ENCODE measurements at regions not wholly inside any gene's neighbourhood (a gene's known extent, or its start where the extent isn't known, plus 50 kb on each side); places are given as distances from the start of the nearest gene placed in this dataset.
"Not testable (repeated sequence)": the region's sequence is repeated elsewhere in the genome, so short reads cannot be mapped to it uniquely, and the experiment has no call there.

GRCh38 chr13:112270951-112271350 is 105.2 kb upstream of the SPACA7 start:
- DNase-seq: no peak
- H3K4me3 ChIP-seq: no peak overlapping the region
- TF ChIP-seq POLR2AphosphoS5 (IDR thresholded peaks at IDR 0.05) (no peak), EP300 (IDR thresholded peaks at IDR 0.05) (no peak), POLR2A (IDR thresholded peaks at IDR 0.05) (no peak)
- TF ChIP-seq, protein P1, sequence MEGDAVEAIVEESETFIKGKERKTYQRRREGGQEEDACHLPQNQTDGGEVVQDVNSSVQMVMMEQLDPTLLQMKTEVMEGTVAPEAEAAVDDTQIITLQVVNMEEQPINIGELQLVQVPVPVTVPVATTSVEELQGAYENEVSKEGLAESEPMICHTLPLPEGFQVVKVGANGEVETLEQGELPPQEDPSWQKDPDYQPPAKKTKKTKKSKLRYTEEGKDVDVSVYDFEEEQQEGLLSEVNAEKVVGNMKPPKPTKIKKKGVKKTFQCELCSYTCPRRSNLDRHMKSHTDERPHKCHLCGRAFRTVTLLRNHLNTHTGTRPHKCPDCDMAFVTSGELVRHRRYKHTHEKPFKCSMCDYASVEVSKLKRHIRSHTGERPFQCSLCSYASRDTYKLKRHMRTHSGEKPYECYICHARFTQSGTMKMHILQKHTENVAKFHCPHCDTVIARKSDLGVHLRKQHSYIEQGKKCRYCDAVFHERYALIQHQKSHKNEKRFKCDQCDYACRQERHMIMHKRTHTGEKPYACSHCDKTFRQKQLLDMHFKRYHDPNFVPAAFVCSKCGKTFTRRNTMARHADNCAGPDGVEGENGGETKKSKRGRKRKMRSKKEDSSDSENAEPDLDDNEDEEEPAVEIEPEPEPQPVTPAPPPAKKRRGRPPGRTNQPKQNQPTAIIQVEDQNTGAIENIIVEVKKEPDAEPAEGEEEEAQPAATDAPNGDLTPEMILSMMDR (IDR thresholded peaks at IDR 0.05): no peak
- H3K9me3 ChIP-seq: no peaks in the 10 kb centered on the region
- intact Hi-C loops (cut with DNase I; ENCODE audit: low total_unique reads): no loop called here
- peaks cover 0 to 20% (median 0%) of the 10 kb centered on the region in 3 donors for H3K27me3 ChIP-seq
- no peaks in the 10 kb centered on the region for H3K36me3 ChIP-seq
- no peak overlapping the region for H3K27ac ChIP-seq
- WGBS, 5 donors: 47 to 60% (median 57%) methylated on average over 2 of the region's 2 CpGs
- no peaks in the 10 kb centered on the region for H3K4me1 ChIP-seq

- H3K27me3 ChIP-seq; intact Hi-C loops (cut with DNase I; ENCODE audit: low total_unique reads); DNase-seq; H3K27ac ChIP-seq; H3K36me3 ChIP-seq; H3K4me3 ChIP-seq; H3K4me1 ChIP-seq: not testable (repeated sequence)
- peaks cover 0 to 24% (median 0%) of the 10 kb centered on the region in 4 donors for H3K9me3 ChIP-seq
Observed at GRCh38 chr13:112286733-112287132, 89.4 kb upstream of the SPACA7 start.

DNA sequence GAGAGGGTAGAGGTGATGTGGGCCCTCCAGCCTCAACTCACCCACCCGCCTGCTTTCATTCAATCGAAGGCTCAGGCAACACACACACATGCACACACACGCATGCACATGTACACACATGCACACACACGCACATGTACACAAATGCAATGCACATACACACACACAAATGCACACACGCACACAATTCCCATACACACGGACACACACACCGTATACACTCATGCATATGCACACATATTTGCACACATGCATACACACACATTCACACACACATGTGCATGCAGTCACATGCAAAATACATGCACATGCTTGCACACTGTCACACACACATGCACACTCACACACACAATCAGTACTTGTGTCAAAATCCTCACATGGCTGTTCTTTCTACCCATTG is 55.9 kb upstream of the SPACA7 start:
- Histone ChIP-seq H3K4me1 (no peaks in the 10 kb centered on the region), H3K4me3 (no peak overlapping the region), H3K27ac (no peak overlapping the region), H3K9me3 (peaks cover 0 to 11% (median 8%) of the 10 kb centered on the region in 4 donors), H3K36me3 (no peaks in the 10 kb centered on the region), H3K27me3 (peaks cover 0 to 19% (median 0%) of the 10 kb centered on the region in 3 donors)
- DNase-seq: no peak
- intact Hi-C loops (cut with DNase I; ENCODE audit: low total_unique reads): no loop called here
- WGBS, 5 donors: 84 to 99% (median 90%) methylated on average over 7 of the region's 7 CpGs
- TF ChIP-seq, protein P1 (IDR thresholded peaks at IDR 0.05): no peak
- no peak for TF ChIP-seq EP300 (IDR thresholded peaks at IDR 0.05)
- TF ChIP-seq POLR2AphosphoS5 (IDR thresholded peaks at IDR 0.05): no peak
- TF ChIP-seq POLR2A (IDR thresholded peaks at IDR 0.05): no peak

DNA sequence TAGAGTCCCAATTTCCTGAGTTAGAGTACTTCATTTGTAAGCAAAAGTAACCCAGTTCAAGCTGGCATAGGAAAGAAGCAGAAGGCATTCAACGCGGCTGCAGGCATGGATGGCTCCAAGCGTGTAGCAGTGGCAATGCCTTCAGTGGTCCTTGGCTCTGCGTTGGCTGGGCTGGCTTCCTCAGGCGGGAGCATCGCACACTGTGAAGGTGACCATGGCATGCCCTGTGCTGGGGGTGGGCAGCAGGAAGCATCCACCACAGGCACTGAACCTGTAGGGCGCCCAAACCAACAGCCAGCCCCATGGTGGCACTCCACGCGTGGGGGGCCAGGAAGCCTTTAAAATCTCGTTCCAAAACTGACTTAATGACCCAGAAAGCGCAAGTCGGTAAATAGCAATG is 53.6 kb upstream of the SPACA7 start:
- Histone ChIP-seq H3K27ac (no peak overlapping the region), H3K9me3 (peaks cover 0 to 2% (median 0%) of the 10 kb centered on the region in 4 donors), H3K36me3 (no peaks in the 10 kb centered on the region), H3K4me3 (no peak overlapping the region), H3K27me3 (peaks cover 0 to 37% (median 0%) of the 10 kb centered on the region in 3 donors), H3K4me1 (no peaks in the 10 kb centered on the region)
- intact Hi-C loops (cut with DNase I; ENCODE audit: low total_unique reads): no loop called here
- 88 to 95% (median 91%) methylated on average over 11 to 12 of the region's 12 CpGs for WGBS, 5 donors
- TF ChIP-seq, protein P1 (IDR thresholded peaks at IDR 0.05): no peak
- TF ChIP-seq POLR2A (IDR thresholded peaks at IDR 0.05): no peak
- no peak for TF ChIP-seq EP300 (IDR thresholded peaks at IDR 0.05)
- TF ChIP-seq POLR2AphosphoS5 (IDR thresholded peaks at IDR 0.05): no peak
- DNase-seq: no peak

DNA sequence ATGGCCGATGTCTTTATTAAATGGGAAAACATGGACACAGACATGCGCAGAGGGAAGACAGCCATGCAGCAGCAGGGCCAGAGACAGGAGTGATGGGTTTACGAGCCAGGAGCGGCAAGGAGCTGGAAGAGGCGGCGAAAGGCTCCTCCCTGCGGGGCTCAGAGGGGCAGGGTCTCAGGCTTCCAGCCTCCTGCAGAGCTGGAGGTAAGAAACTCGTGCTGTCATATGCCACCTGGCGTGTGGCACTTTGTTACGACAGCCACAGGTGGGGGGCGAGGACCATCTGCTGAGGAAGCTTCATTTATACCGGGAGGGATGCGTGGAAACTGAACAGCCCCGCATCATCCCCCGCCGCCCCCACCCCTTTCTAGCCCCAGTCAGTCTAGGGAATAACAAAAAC is 52.0 kb upstream of the SPACA7 start:
- no peak overlapping the region for H3K4me3 ChIP-seq
- no peak for TF ChIP-seq POLR2AphosphoS5 (IDR thresholded peaks at IDR 0.05)
- H3K36me3 ChIP-seq: no peaks in the 10 kb centered on the region
- 38 to 64% (median 60%) methylated on average over 14 to 16 of the region's 16 CpGs for WGBS, 5 donors
- no peaks in the 10 kb centered on the region for H3K4me1 ChIP-seq
- no peaks in the 10 kb centered on the region for H3K9me3 ChIP-seq
- peaks cover 0 to 49% (median 0%) of the 10 kb centered on the region in 3 donors for H3K27me3 ChIP-seq
- no peak for DNase-seq
- intact Hi-C loops (cut with DNase I; ENCODE audit: low total_unique reads): no loop called here
- no peak overlapping the region for H3K27ac ChIP-seq
